Gastroesophageal sphincter (tissue), 3 donors: ENCODE measurements at regions not wholly inside any gene's neighbourhood (a gene's known extent, or its start where the extent isn't known, plus 50 kb on each side); places are given as distances from the start of the nearest gene placed in this dataset.

Experiments
- CTCF ChIP-seq, 4 experiments: fragments of 200-600 bp in 2 of 4; fragments of 450-650 bp in 2 of 4; sonication (generic) in 1 of 4; IDR thresholded peaks; one replicate each; pipeline ENCODE4 v1.5.1; 2017 to 2019; ENCODE audit warnings: antibody characterized with exemption in 4 of 4, mild to moderate bottlenecking in 2 of 4, moderate library complexity in 2 of 4
- EP300 ChIP-seq: sonication (generic); formaldehyde crosslinking; IDR thresholded peaks from one replicate; pipeline ENCODE4 v1.6.1; 2017; ENCODE audit warnings: antibody characterized with exemption, mild to moderate bottlenecking
- POLR2A ChIP-seq, 2 donors: fragments of 450-650 bp; IDR thresholded peaks; one replicate each; pipeline ENCODE4 v1.6.1; 2017; ENCODE audit warnings: antibody characterized with exemption in 2 of 2, mild to moderate bottlenecking in 2 of 2, moderate library complexity in 1 of 2
- POLR2AphosphoS5 ChIP-seq: sonication (generic); formaldehyde crosslinking; IDR thresholded peaks from one replicate; pipeline ENCODE4 v1.6.1; 2017; ENCODE audit warnings: antibody characterized with exemption

DNA sequence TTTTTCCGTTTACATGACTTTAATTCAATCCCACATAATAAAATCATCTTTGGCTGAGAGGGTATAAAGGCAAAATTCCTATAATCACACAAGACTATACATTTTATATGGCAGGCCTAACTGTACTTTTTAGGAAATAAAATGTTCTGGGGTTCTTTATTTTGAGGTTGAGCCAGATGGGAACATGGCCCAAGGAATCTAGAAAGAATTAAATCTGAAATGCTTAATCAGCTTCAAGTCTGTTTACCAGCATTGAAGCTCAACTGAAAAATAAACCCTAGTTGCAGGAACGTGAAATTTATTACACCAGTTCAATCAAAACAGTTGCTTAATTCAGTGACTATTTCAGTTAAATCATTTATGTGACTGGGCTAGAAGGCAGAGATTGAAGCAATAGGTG, 191.0 kb upstream of the BTG1 start:
- no peak for TF ChIP-seq CTCF (IDR thresholded peaks at IDR 0.05)
- TF ChIP-seq POLR2AphosphoS5 = no peak
- TF ChIP-seq POLR2A (IDR thresholded peaks at IDR 0.05) = no peak
- no peak for TF ChIP-seq EP300
